NCI-H2196 treated with DMSO at 0.1 percent for 48 hours (cell line): ENCODE measurements at regions not wholly inside any gene's neighbourhood (a gene's known extent, or its start where the extent isn't known, plus 50 kb on each side); places are given as distances from the start of the nearest gene placed in this dataset.
"Not testable (repeated sequence)": the region's sequence is repeated elsewhere in the genome, so short reads cannot be mapped to it uniquely, and the experiment has no call there.

Experiments
- DNase-seq: peaks from one replicate; lab custom pipeline; 2025; ENCODE audit not compliant: unreplicated experiment; lab: John Stamatoyannopoulos, UW

DNA sequence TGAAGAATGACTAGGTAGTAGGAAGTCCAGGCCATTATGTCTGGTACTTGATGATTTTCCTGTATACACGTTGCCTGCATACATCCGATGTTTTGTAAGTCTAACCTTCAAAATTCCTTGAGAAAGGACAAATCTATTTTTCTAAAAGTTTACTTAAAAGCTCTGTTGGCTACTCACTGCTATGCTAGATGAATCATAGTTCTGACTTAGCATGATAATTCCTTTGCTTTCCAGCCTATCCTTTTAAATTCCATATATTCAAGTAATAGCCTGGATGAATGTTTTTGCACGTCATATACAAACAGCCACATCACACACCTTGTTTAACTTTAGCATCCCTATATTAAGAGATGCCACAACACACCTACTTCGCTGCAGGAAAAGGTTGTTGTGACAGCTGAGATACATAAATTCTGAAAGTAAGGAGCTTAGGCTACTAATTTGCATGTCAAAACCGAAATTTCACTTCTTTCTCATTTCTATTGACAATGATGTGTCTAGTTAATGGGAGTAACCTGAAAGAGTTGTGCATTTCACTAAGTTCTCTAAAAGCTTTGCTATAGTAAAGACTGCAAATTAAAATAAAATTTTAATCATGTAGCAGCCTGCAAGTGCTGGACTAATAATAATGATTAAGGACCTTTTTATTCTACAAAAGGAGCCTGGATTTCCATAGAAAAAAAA lies 1116.4 kb downstream of the JRKL start:
- no peak for DNase-seq

DNA sequence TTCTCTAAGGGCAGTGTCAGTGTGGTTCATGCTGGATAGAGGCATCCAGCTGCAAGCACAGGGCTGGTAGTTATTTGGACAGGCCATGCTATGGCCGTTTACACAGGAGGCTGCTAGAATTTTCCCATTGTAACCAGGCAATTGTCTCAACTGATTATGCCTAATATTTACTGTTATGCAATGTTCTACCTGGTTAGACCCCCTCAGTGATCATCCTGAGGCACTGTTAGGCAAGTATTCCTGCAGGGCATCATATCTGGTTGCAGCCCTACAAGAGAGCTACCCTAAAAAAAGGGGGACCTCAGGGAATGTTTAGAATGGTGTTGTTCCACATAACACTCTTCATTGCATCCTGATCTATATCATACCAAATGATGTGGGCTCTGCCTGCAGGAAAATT lies 1124.6 kb downstream of the JRKL start:
- no peak for DNase-seq

DNA sequence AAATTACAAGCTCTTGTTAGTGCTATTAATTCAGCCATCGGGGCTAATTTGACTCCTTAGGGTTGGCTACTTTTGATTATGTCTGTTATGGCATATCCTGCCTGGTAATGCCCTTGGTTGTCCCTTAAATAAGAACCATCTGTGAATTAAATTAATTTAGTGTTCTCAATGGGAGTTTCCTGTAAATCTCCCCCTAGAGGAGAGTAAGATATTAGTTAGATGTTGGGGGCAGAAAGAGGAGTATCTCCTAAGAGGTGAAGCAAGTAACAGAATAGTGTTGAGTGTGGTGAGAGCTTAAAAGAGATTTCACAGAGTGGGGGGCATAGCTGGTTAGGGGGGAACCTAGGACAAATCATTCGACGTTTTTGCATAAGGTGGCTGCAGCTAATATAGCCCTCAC lies 1126.9 kb downstream of the JRKL start:
- no peak for DNase-seq

DNA sequence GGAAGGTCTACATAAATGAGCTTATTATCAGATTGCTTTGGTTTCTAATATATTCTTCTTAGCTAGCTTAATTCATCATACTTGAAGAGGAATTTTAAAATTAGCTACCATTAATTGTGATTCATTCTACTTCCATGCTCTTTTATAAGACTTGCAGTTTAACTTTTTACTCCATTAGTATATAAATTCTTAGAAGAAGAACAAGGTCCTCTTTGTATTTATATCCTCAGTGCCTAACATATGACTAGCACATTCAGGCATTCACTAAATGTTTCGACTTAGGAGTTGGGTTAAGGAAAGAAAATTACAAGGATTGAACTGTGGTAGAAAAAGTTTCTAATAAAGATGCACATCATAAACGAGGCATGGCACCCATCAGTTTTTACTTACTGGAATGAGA lies 1135.5 kb downstream of the JRKL start:
- DNase-seq, result no peak

DNA sequence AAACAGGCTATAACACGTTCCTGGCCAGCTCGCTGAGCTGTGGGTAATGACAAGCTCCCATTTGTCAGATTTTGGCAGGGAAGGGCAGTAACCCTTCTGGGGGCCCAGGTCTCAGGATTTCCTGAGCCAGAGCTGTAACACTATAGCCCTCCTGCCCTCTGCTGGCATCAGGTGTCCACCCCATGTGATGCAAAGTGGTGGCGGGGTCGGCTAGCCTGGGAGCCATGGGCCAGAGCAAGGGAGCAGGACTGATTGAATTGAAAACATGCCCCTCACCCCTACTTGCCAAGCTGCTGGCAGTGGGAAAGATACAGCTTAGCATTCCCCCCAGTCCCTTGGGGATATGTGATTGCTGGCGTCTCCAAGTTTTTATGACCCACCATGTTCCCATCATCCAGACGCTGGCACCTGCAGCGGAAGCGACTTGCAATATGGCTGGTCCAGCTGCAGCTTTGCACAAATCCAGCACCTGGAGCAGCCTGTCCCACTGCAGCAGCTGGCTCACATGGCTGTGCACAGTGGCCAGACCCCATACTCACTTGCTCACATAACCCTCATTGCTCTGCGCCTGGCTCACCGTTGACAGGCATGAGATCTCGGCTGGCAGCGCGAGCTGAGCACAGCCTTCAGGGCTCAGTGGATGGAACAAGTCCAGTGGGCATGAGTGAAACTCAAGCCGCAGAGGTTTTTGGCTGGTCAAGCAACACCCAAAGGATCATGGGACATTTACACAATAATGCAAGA lies 1147.8 kb downstream of the JRKL start:
- no peak for DNase-seq

DNA sequence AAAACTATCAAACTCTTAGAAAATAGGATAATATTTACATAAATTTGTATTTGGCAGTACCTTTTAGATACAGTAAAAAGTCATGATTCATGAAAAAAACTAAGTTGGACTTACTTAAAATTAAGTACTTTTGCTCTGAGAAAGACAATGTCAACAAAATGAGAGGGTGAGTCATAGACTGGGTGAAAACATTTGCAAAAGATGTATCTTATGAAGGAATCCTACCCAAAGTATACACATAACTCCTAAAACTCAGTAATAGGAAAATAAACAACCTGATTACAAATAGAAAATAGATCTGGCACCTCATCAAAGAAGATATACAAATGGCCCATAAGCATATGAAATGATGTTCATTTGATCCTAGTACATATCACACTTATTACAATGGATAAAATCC lies 1154.6 kb downstream of the JRKL start:
- DNase-seq, result no peak

DNA sequence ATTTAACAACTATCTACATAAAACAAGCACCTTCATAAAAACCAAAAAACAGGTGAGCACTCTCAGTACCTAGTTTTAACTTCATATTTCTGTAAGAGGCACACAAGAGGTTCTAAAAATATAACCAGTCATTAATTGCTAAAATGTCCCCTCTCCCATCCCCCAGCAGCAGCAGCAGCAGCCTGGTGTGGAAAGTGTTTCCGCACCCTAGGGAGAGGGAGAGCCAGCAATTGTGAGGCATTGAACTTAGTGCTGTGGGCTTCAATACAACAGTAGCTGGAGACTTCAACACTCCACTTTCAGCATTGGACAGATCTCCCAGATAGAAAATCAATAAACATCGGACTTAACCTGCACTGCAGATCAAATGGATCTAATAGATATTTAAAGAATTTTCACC lies 1158.5 kb downstream of the JRKL start:
- DNase-seq, result no peak

DNA sequence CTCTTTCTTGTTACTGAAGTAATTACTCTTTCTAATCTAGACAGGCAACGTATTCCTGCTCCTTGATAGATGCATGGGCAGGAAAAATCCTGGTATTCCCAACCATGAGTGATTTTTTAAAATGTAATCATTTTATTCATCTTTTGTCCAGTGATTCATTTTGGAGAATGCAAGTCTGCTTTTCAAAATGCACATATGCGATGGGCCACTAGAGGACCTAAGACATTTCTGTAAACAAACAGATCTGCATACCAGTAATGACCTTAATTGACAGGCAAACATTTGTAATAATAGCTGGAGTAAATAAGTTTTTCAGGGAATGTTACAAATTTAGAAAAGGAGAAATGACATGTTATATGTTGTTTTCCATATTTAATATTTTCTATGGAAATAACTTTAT lies 1167.6 kb downstream of the JRKL start:
- DNase-seq, result no peak

DNA sequence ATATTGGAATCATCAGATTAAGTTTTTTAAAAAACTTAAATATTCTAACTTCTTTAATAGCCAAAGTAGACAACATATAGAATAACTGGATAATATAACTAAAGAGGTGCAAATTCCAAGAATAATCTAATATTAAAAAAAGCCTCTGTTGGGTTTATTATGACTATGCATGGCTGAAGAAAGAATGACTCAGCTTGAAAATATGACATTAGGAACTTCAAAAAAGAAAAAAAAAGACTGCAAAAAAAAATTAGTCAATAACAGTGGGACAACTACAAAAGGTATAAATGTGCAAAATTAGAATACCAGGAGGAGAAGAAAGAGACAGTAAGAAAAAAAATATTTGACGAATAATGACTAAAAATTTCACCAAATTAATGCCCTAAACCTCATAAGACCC lies 1178.0 kb downstream of the JRKL start:
- DNase-seq, result no peak

DNA sequence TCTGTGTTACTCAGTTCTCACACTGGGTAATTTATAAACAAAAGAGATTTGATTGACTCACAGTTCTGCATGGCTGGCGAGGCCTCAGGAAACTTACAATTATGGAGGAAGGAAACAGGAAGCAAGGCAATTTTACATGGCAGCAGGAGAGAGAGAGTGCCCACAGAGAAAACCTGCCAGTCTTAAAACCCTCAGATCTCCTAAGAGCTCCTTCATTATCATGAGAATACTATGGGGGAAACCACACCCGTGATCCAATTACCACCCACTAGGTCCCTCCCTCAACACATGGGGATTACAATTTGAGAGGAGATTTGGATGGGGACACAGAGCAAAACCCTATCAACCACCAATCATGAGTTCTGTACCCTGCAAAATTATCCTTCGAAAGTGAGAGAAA lies 1180.8 kb downstream of the JRKL start:
- no peak for DNase-seq

DNA sequence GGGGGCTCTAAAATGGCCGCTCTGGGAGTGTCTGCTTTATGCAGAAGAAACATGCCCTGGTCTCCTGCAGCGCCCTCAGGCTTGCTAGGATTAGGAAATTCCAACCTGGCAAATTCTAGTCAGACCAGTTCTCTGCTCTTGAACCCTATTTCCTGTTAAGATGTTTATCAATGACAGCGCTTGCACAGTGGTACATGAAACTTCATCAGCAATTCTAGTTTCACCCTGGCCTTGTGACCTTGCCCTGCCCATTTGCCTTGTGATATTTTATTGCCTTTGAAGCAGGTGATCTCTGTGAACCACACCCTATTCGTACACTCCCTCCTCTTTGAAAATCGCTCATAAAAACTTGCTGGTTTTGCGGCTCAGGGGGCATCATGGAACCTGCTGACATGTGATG lies 1184.0 kb downstream of the JRKL start:
- not testable (repeated sequence) for DNase-seq

DNA sequence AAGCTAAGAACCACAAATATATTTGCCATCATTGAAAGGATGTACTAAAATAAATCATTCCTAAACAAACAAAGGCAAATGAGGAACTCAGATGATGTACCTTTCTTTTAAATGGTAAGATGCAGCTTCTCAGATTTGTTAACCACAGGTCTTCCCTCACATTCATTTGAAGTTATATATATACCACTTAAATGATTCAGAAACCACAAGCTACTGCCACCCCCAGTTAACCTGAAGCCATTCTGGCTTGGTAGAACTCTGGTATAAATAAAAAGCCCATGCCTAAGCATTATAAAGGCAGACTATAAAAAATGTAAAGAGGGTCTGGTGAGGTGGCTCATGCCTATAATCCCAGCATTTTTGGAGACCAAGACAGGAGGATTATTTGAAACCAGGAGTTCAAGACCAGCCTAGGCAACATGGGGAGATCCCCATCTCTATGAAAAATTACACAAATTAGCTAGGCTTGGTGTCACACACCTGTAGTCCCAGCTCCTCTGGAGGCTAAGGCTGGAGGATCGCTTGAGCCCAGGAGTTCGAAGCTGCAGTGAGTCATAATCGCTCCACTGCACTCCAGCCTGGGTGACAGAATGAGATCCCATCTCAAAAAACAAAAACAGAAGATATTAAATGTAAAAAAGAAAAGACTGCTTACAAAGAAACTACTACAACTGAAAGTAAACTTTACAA lies 1185.3 kb downstream of the JRKL start:
- DNase-seq, result no peak

DNA sequence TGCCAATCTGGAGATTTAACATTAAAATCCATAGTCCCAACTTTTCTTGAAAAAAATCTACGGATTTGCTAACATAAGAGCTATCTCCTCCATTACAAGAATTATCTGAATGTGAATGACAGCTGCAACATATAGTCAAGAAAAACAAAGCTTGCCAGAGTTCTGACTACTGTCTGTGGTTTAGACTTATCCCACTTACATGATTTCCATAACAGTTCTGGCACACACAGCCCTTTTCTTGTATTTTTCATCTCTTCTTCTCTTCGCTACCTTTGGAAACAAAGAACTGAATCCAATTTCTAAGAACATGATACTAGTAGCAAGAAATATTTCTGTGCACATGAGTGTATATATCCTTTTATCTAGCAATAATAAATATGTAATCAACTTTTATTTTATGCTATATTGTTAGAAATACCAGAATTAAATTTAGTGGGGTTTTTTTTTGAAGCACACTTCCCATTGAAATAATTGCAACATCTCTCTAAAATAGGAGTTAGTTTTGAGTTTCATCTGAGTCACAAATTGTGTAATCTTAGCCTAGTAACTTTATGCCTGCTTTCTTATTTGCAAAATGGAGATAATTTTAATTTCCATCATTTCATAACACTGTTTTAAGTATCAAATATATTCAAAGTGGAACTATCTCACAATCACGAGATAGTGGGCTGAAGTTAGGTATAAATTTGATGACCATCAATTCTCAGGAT lies 1217.6 kb downstream of the JRKL start:
- DNase-seq, result no peak

DNA sequence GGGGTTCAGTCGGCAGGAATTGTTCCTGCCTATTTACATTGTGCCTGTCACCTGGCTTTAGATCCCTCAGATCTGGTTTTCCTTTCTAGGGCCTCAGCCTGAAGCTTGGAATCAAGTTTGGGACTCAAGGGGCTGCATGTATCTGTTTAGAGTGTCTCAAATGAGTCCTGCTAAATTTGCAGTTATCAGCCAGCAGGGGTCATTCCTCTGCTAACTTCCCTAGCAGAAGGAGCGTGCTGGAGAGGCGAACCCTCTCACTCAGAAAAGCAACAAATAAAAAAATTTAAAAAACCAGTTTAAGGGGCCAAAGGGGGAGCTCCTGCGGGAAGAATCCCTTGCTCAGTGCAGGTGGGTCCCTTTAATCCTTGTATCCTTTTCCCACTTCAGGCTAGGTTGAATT lies 1220.2 kb downstream of the JRKL start:
- DNase-seq, result no peak

DNA sequence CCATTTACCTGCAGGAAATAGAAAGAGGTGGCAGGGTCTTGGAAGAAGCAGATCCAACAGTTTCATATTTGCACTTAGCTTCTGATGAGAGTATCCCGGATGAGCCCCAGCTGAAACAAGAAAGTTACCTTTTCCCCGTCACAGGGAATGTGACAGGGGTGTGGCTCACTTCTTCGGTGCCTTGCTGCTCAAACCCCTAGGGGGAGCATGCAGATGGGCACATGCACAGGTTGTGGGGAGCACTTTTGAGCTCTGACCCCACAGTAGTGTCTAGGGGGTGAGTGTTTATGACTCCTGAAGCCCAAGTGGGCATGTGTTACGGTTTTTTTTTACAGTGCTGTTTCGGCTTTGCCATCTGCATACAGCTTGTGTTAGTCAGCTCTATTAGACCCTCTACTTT lies 1221.0 kb downstream of the JRKL start:
- no peak for DNase-seq

DNA sequence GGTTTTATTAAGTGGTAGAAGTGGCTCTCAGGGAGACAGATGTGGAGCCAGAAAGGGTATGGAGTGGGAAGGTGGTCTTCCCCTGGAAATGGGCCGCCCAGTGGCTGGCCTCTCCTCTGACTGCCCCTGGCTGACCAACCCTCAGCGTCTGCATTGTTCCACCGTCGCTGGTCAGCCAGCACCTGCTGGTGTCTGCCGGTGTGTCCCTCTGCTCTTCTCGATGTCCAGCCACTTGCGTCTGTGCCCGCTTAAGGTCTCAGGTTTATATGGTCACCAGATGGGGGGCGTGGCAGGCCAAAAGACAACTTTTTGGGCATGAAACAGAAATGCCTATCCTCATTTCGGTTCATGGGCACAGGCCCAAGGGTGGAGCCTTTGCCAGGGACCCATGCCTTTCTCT lies 1221.5 kb downstream of the JRKL start:
- DNase-seq, result no peak

DNA sequence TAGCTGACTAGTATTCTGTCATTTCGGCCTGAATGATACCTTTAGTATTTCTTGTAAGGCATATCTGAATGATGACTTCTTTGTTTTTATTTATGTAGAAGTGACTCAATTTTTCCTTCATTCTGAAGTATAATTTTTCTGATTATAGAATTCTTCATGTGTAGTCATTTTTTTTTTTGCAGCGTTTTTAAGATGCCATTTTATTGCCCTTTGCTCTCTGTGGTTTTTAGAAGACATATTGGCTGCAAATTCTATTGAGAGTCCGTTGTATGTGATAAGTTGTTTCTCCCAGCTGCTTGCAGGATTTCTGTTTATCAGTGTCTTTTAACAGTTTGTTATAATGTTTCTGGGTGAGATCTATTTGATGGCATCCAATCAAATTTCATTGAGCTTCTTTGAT lies 1224.8 kb downstream of the JRKL start:
- DNase-seq, result no peak

DNA sequence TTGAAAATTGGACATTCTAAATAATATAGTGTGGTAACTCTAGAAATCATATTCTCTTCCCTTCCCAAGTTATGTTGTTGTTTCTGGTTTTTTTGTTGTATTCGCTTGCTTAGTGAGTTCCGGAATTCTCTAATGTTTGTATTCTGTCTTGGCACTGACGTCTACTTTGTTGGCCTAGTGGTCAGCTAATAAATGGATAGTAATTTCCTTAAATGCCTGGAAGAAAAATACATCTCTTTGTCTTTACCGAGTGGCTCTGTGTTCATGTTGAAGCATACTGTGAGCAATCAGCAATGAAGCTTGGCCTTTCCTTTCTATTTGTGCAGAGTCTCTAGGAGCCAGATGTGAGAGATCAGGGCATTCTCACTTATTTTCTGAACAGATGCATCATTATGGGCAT lies 1225.7 kb downstream of the JRKL start:
- no peak for DNase-seq

DNA sequence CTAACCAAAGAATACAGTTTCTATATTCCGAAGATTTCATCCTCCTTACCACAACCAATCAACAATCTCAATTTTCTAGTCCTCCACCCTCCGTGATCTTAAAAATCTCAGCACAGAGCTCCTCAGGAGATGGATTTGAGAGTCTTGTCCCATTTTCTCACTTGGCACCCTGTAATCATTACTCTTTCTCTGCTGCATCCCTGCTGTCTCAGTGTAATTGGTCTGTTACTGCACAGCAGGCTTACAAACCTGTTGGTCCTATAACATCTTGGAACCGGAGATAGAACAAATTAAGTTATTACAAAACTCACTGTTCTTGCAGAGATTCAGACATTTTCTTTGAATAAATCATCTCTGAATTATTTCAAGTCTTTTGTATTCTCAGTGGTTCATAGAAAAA lies 1227.2 kb downstream of the JRKL start:
- no peak for DNase-seq

DNA sequence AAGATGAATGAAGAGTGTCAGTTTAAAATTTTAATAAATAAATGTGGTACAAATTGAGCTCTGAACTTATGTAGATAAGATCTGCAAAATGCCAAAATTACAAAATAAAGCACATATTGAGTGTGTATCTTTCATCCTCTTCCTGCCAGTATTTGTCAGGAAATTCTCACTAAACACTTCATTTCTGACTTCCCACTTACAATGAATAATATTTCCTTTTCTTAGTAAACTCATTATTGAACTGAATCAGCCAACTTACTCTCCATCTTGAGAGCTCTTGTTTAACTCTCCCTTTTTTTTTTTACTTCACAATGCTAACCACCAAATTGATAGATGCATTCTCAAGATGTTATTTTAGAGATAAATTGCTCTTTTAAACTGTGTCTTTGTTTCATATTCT lies 1230.2 kb downstream of the JRKL start:
- no peak for DNase-seq

DNA sequence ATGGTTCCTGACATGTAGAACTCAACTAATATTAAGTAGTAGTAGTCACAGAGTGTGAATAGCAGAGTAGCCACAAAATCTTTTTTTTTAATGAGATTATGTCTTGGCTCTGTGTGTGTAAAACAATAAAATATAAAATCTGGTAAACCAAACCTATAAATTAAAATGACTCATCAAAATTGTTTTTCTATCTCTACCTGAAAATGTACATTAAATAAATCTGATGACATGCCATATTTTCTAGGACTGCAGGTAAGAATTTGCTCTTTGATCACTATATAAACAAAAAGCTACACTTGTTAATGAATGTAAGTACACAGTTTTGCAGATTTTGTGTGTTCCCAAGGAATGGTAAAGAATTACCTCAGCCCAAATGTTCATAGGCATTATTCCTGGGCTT lies 1231.5 kb downstream of the JRKL start:
- DNase-seq, result no peak

DNA sequence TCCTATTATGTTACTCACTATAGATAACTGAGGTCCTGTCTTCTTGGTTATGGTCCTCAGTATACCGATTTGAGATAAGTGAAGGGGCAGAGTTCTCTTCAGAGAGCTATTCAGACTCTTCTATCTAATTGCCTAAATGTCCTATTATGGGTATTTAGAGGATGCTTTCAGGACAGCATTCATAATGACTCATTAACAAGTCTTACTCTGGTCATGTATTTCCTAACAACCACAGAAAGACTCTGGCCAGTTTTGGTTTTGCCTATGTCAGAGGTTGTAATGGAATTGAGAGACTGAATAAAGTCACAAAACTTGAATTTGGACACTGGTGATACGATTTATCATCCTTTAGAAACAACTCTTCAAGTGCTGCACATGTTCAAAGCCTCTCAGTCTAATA lies 1233.0 kb downstream of the JRKL start:
- DNase-seq, result no peak
